ENCODE measurements at regions not wholly inside any gene's neighbourhood (a gene's known extent, or its start where the extent isn't known, plus 50 kb on each side); places are given as distances from the start of the nearest gene placed in this dataset.

DNA sequence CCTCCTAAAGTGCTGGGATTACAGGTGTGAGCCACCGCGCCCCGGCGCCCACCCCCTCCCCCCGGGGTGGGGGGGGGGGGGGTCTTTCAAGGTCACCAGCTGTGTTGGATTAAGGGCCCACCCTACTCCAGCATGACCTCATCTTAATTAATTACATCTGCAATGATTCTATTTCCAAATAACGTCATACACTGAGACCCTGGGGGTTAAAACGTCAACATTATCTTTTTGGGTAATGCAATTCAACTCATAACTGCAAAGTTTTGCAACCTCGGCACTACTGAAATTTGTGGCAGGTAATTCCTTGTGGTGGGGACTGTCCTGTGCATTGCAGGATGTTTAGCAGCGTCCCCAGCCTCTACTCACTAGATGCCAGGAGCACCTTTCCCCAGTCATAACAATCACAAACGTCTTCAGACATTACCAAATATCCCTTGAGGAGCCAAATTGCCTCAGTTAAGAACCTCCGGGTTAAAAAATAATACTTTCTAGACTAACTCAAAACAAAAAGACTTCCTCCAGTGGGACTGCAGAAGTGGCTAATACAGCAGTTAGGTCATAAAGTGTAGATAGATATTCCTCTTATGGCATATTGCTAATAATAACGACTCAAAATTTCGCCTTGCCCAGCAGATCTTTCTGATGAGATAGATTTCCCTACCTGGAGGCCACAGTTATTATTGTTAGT, 233.0 kb upstream of the KAZN start:
- no peak for TF ChIP-seq CTCF (conservative IDR thresholded peaks at IDR 0.05 in 1 of 2, IDR thresholded peaks at IDR 0.05 in 1 of 2; ENCODE audit: extremely low read depth in 1 of 2, insufficient read depth in 1 of 2, low read depth in 1 of 2, low read length in 2 of 2)
- TF ChIP-seq EZH2 (IDR thresholded peaks at IDR 0.05; ENCODE audit: borderline replicate concordance, low read length): no peak

All from mammary epithelial cell (primary cell).